ENCODE measurements at regions not wholly inside any gene's neighbourhood (a gene's known extent, or its start where the extent isn't known, plus 50 kb on each side); places are given as distances from the start of the nearest gene placed in this dataset.

GRCh38 chr1:157195521-157196244, 57.5 kb upstream of the ETV3 start:
- H3K9me3 ChIP-seq (ENCODE audit: low read depth, low read length, poor library complexity, severe bottlenecking), result no peaks in the 10 kb centered on the region
- no peak for DNase-seq (ENCODE audit: low spot score)
- CTCF ChIA-PET, result interaction anchor here (0.7 to 1.1 kb wide), 2 partner anchors 106 to 374 kb away, joined by 3 read pairs; no protein-coding TSS in a partner anchor
- no TSS peak for BruUV-seq (replicated peaks)
- H3K4me3 ChIP-seq (ENCODE audit: low read depth, low read length, poor library complexity, severe bottlenecking), result no peak overlapping the region
- peaks cover 7% of the 10 kb centered on the region for H3K27me3 ChIP-seq (replicated peaks; ENCODE audit: insufficient read depth, low read depth, low read length, poor library complexity)
- POLR2A ChIA-PET (ENCODE audit: low non-redundant PET), result no interaction called here
- no peaks in the 10 kb centered on the region for H3K36me3 ChIP-seq (ENCODE audit: insufficient read depth, low read length, poor library complexity, severe bottlenecking)
- H3K4me1 ChIP-seq (ENCODE audit: insufficient read depth, low read length, poor library complexity, severe bottlenecking), result no peaks in the 10 kb centered on the region
- intact Hi-C loops (cut with micrococcal nuclease; ENCODE audit: unreplicated experiment), result no loop called here
- no peak overlapping the region for H3K27ac ChIP-seq (ENCODE audit: low read depth, low read length, poor library complexity, severe bottlenecking)
- TF ChIP-seq CTCF (conservative IDR thresholded peaks at IDR 0.05; ENCODE audit: low read depth, low read length), result no peak
- no peak for TF ChIP-seq EZH2 (IDR thresholded peaks at IDR 0.05; ENCODE audit: borderline replicate concordance, low read depth, low read length, poor library complexity, severe bottlenecking)

- BruUV-seq (replicated peaks), result no TSS peak
- H3K9me3 ChIP-seq (ENCODE audit: low read depth, low read length, poor library complexity, severe bottlenecking), result no peaks in the 10 kb centered on the region
- H3K27me3 ChIP-seq (replicated peaks; ENCODE audit: insufficient read depth, low read depth, low read length, poor library complexity), result peaks cover 7% of the 10 kb centered on the region
- TF ChIP-seq CTCF (conservative IDR thresholded peaks at IDR 0.05; ENCODE audit: low read depth, low read length) (no peak), EZH2 (IDR thresholded peaks at IDR 0.05; ENCODE audit: borderline replicate concordance, low read depth, low read length, poor library complexity, severe bottlenecking) (no peak)
- ChIA-PET CTCF (interaction anchor here (0.7 to 1.1 kb wide), 2 partner anchors 105 to 375 kb away, joined by 3 read pairs; no protein-coding TSS in a partner anchor), POLR2A (ENCODE audit: low non-redundant PET) (no interaction called here)
- DNase-seq (ENCODE audit: low spot score), result no peak
- H3K4me3 ChIP-seq (ENCODE audit: low read depth, low read length, poor library complexity, severe bottlenecking), result no peak overlapping the region
- H3K4me1 ChIP-seq (ENCODE audit: insufficient read depth, low read length, poor library complexity, severe bottlenecking), result no peaks in the 10 kb centered on the region
- no peak overlapping the region for H3K27ac ChIP-seq (ENCODE audit: low read depth, low read length, poor library complexity, severe bottlenecking)
- intact Hi-C loops (cut with micrococcal nuclease; ENCODE audit: unreplicated experiment), result no loop called here
- H3K36me3 ChIP-seq (ENCODE audit: insufficient read depth, low read length, poor library complexity, severe bottlenecking), result no peaks in the 10 kb centered on the region
Observed at GRCh38 chr1:157194731-157195520, 56.7 kb upstream of the ETV3 start.

GRCh38 chr1:157193702-157194391, 55.7 kb upstream of the ETV3 start:
- POLR2A ChIA-PET (ENCODE audit: low non-redundant PET), result no interaction called here
- intact Hi-C loops (cut with micrococcal nuclease; ENCODE audit: unreplicated experiment), result loop anchor here (2.0 kb wide), 1 partner anchor 295 kb away; no protein-coding TSS in a partner anchor
- no peaks in the 10 kb centered on the region for H3K4me1 ChIP-seq (ENCODE audit: insufficient read depth, low read length, poor library complexity, severe bottlenecking)
- H3K9me3 ChIP-seq (ENCODE audit: low read depth, low read length, poor library complexity, severe bottlenecking), result no peaks in the 10 kb centered on the region
- TF ChIP-seq CTCF (conservative IDR thresholded peaks at IDR 0.05; ENCODE audit: low read depth, low read length) (peak; percentile 92), EZH2 (IDR thresholded peaks at IDR 0.05; ENCODE audit: borderline replicate concordance, low read depth, low read length, poor library complexity, severe bottlenecking) (no peak)
- DNase-seq (ENCODE audit: low spot score), result peak; percentile 82
- H3K4me3 ChIP-seq (ENCODE audit: low read depth, low read length, poor library complexity, severe bottlenecking), result no peak overlapping the region
- CTCF ChIA-PET, result no interaction called here
- peaks cover 7% of the 10 kb centered on the region for H3K27me3 ChIP-seq (replicated peaks; ENCODE audit: insufficient read depth, low read depth, low read length, poor library complexity)
- no peak overlapping the region for H3K27ac ChIP-seq (ENCODE audit: low read depth, low read length, poor library complexity, severe bottlenecking)
- H3K36me3 ChIP-seq (ENCODE audit: insufficient read depth, low read length, poor library complexity, severe bottlenecking), result no peaks in the 10 kb centered on the region
- no TSS peak for BruUV-seq (replicated peaks)
